GM23338 (cell line): ENCODE measurements at regions not wholly inside any gene's neighbourhood (a gene's known extent, or its start where the extent isn't known, plus 50 kb on each side); places are given as distances from the start of the nearest gene placed in this dataset.

ENCODE experiments used
- ATAC-seq: fragments of 200-7000 bp; cut with Tn5 transposase; 3 replicates; pipeline ENCODE4 v1.9.1; 2020
- DNase-seq: peaks from one replicate; pipeline ENCODE4 v3.0.0-alpha.2; 2015; ENCODE audit warnings: low spot score
- H2AFZ ChIP-seq: fragments of 200-600 bp; sonication (generic); 2 replicates; pipeline ENCODE4 v1.8.0; 2016; ENCODE audit warnings: antibody characterized with exemption, mild to moderate bottlenecking, moderate library complexity
- H3F3A ChIP-seq: fragments of 200-600 bp; sonication (generic); replicated peaks from 2 replicates; pipeline ENCODE4 v1.8.0; 2017; ENCODE audit warnings: antibody characterized with exemption, mixed run types, low read depth
- H3K27ac ChIP-seq: fragments of 200-600 bp; sonication (generic); 2 replicates; pipeline ENCODE4 v1.6.1; 2016; ENCODE audit warnings: low read depth
- H3K27me3 ChIP-seq: fragments of 200-600 bp; sonication (generic); 2 replicates; pipeline ENCODE4 v1.8.0; 2016; ENCODE audit warnings: mild to moderate bottlenecking, mixed run types, moderate library complexity; ENCODE audit not compliant: insufficient read depth
- H3K36me3 ChIP-seq: fragments of 200-600 bp; sonication (generic); 2 replicates; pipeline ENCODE4 v1.8.0; 2016; ENCODE audit warnings: mild to moderate bottlenecking; ENCODE audit not compliant: insufficient read depth
- H3K4me1 ChIP-seq: fragments of 200-600 bp; sonication (generic); 2 replicates; pipeline ENCODE4 v1.8.0; 2016; ENCODE audit warnings: mild to moderate bottlenecking, moderate library complexity; ENCODE audit not compliant: insufficient read depth
- H3K4me2 ChIP-seq: fragments of 200-600 bp; sonication (generic); 2 replicates; pipeline ENCODE4 v1.7.1; 2017; ENCODE audit warnings: mixed run types
- H3K4me3 ChIP-seq: fragments of 200-600 bp; sonication (generic); 2 replicates; pipeline ENCODE4 v1.6.1; 2016; ENCODE audit warnings: mixed run types
- H3K79me2 ChIP-seq: fragments of 200-600 bp; sonication (generic); replicated peaks from 2 replicates; pipeline ENCODE4 v1.8.0; 2017; ENCODE audit warnings: mild to moderate bottlenecking; ENCODE audit not compliant: insufficient read depth
- H3K9me2 ChIP-seq: fragments of 200-600 bp; sonication (generic); 2 replicates; pipeline ENCODE4 v1.8.0; 2017; ENCODE audit not compliant: insufficient read depth
- H4K20me1 ChIP-seq: fragments of 200-600 bp; sonication (generic); replicated peaks from 2 replicates; pipeline ENCODE4 v1.8.0; 2017; ENCODE audit warnings: mild to moderate bottlenecking; ENCODE audit not compliant: insufficient read depth
- H3K27ac Mint-ChIP-seq: 2 replicates; pipeline ENCODE4 v1.8.0; 2020; ENCODE audit warnings: inconsistent platforms, mild to moderate bottlenecking, moderate library complexity, mixed read lengths
- H3K27me3 Mint-ChIP-seq: 3 replicates; pipeline ENCODE4 v1.8.0; 2022; ENCODE audit warnings: low read depth, mild to moderate bottlenecking, moderate library complexity, mixed read lengths, inconsistent platforms; ENCODE audit not compliant: insufficient read depth, poor library complexity
- H3K36me3 Mint-ChIP-seq: 3 replicates; pipeline ENCODE4 v1.8.0; 2021; ENCODE audit warnings: low read depth, mild to moderate bottlenecking, inconsistent platforms, moderate library complexity, mixed read lengths
- H3K4me1 Mint-ChIP-seq: 3 replicates; pipeline ENCODE4 v1.8.0; 2020; ENCODE audit warnings: mild to moderate bottlenecking, inconsistent platforms, mixed read lengths
- H3K4me3 Mint-ChIP-seq: 3 replicates; pipeline ENCODE4 v1.8.0; 2021; ENCODE audit warnings: moderate library complexity, mild to moderate bottlenecking, inconsistent platforms, mixed read lengths
- H3K9me3 Mint-ChIP-seq: 3 replicates; pipeline ENCODE4 v1.8.0; 2020; ENCODE audit warnings: moderate library complexity, mild to moderate bottlenecking, inconsistent platforms, mixed read lengths
- CTCF ChIP-seq, 2 experiments: fragments of 200-600 bp in 1 of 2; sonication (generic) in 1 of 2; conservative IDR thresholded peaks; 2 replicates each; pipeline versions ENCODE4 v1.5.1 to v1.6.1; 2016 to 2017; ENCODE audit warnings: antibody characterized with exemption in 2 of 2, low read depth in 2 of 2, mild to moderate bottlenecking in 2 of 2, moderate library complexity in 1 of 2
- ZNF462 ChIP-seq: fragments of 250-450 bp; sonication (Bioruptor Pico); IDR thresholded peaks from 2 replicates; pipeline ENCODE4 v1.5.0; 2020; ENCODE audit warnings: mild to moderate bottlenecking, moderate library complexity

- no peak overlapping the region for H3K27ac ChIP-seq
- no peak for ATAC-seq
Observed at GRCh38 chr20:51119914-51120313, 97.0 kb upstream of the KCNG1 start.

More at GRCh38 chr20:51119914-51120313, 97.0 kb upstream of the KCNG1 start:
- H3K27me3 ChIP-seq: no peaks in the 10 kb centered on the region
- Mint-ChIP-seq H3K27me3 (peaks cover 15% of the 10 kb centered on the region), H3K9me3 (no peaks in the 10 kb centered on the region), H3K4me3 (no peak overlapping the region), H3K27ac (no peak overlapping the region), H3K36me3 (no peaks in the 10 kb centered on the region), H3K4me1 (peaks cover 31% of the 10 kb centered on the region)
- H3F3A ChIP-seq: no peaks in the 10 kb centered on the region
- H3K9me2 ChIP-seq: no peaks in the 10 kb centered on the region
- H4K20me1 ChIP-seq: no peaks in the 10 kb centered on the region
- H3K36me3 ChIP-seq: no peaks in the 10 kb centered on the region
- H3K79me2 ChIP-seq: no peaks in the 10 kb centered on the region
- H3K4me3 ChIP-seq: no peak overlapping the region
- no peak overlapping the region for H2AFZ ChIP-seq
- H3K4me1 ChIP-seq: peaks cover 14% of the 10 kb centered on the region
- 0 out of 4 replicates have a peak, but pooled peaks of 1 of the 2 experiments have one; percentile 15 for TF ChIP-seq CTCF (conservative IDR thresholded peaks at IDR 0.05; ENCODE audit: low read depth in 2 of 2)
- no peak for TF ChIP-seq ZNF462 (CRISPR knock-in tag)
- DNase-seq: no peak
- H3K4me2 ChIP-seq: no peak overlapping the region
